ENCODE measurements at regions not wholly inside any gene's neighbourhood (a gene's known extent, or its start where the extent isn't known, plus 50 kb on each side); places are given as distances from the start of the nearest gene placed in this dataset.

GRCh38 chr11:70734379-70734778, 336.1 kb downstream of the CTTN start:
- Histone ChIP-seq H2AFZ (ENCODE audit: low read depth, low read length) (no peak overlapping the region), H3K4me2 (ENCODE audit: low read length) (no peak overlapping the region), H3K27ac (ENCODE audit: low read length) (no peak overlapping the region), H3K9ac (ENCODE audit: low read length) (no peak overlapping the region), H3K79me2 (replicated peaks; ENCODE audit: insufficient read depth, low read length) (no peaks in the 10 kb centered on the region), H3K36me3 (ENCODE audit: insufficient read depth, low read length) (no peaks in the 10 kb centered on the region), H3K9me2 (ENCODE audit: insufficient read depth, low read length) (no peaks in the 10 kb centered on the region), H3F3A (ENCODE audit: insufficient read depth, low read length, poor library complexity, severe bottlenecking) (no peaks in the 10 kb centered on the region), H3K9me3 (ENCODE audit: low read length) (no peaks in the 10 kb centered on the region), H3K27me3 (ENCODE audit: insufficient read depth, low read depth, low read length) (no peaks in the 10 kb centered on the region), H4K20me1 (ENCODE audit: insufficient read depth) (no peaks in the 10 kb centered on the region), H3K4me3 (ENCODE audit: low read length) (no peak overlapping the region)
- TF ChIP-seq TAF1 (IDR thresholded peaks at IDR 0.05; ENCODE audit: low read depth) (no peak), POLR2AphosphoS5 (IDR thresholded peaks at IDR 0.05) (no peak), CTCF (IDR thresholded peaks at IDR 0.05; ENCODE audit: poor library complexity, severe bottlenecking) (no peak), MXI1 (conservative IDR thresholded peaks at IDR 0.05; ENCODE audit: poor library complexity, severe bottlenecking) (no peak), EP300 (conservative IDR thresholded peaks at IDR 0.05; ENCODE audit: poor library complexity, severe bottlenecking) (no peak), EZH2 (IDR thresholded peaks at IDR 0.05; ENCODE audit: borderline replicate concordance, insufficient read depth, low read length, poor library complexity, severe bottlenecking) (no peak), SMC3 (conservative IDR thresholded peaks at IDR 0.05; ENCODE audit: poor library complexity) (no peak), RAD21 (conservative IDR thresholded peaks at IDR 0.05) (no peak)
- TF ChIP-seq, protein P1, sequence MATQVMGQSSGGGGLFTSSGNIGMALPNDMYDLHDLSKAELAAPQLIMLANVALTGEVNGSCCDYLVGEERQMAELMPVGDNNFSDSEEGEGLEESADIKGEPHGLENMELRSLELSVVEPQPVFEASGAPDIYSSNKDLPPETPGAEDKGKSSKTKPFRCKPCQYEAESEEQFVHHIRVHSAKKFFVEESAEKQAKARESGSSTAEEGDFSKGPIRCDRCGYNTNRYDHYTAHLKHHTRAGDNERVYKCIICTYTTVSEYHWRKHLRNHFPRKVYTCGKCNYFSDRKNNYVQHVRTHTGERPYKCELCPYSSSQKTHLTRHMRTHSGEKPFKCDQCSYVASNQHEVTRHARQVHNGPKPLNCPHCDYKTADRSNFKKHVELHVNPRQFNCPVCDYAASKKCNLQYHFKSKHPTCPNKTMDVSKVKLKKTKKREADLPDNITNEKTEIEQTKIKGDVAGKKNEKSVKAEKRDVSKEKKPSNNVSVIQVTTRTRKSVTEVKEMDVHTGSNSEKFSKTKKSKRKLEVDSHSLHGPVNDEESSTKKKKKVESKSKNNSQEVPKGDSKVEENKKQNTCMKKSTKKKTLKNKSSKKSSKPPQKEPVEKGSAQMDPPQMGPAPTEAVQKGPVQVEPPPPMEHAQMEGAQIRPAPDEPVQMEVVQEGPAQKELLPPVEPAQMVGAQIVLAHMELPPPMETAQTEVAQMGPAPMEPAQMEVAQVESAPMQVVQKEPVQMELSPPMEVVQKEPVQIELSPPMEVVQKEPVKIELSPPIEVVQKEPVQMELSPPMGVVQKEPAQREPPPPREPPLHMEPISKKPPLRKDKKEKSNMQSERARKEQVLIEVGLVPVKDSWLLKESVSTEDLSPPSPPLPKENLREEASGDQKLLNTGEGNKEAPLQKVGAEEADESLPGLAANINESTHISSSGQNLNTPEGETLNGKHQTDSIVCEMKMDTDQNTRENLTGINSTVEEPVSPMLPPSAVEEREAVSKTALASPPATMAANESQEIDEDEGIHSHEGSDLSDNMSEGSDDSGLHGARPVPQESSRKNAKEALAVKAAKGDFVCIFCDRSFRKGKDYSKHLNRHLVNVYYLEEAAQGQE (IDR thresholded peaks at IDR 0.05; ENCODE audit: borderline replicate concordance) = no peak

DNA sequence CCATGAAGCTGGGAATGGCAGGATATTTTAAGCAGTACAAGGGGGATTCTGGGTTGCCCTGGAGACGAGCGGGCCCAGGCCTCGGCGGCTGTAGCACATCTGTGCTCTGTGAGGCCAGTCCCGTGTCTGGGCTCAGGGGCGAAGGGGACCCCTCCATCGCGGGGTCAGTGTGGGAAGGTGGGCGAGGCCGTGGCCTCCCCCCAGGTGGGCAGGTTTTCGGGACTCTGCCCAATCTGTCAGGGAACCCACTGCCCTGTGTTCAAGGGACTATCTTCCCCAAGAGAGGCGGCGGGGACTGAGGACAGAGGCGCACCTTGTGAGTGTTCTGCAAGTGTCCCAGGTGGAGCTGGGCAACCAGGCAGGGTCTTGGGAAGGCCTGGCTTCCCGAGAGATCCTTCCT, 336.6 kb downstream of the CTTN start:
- Histone ChIP-seq H3K4me3 (ENCODE audit: low read length) (no peak overlapping the region), H3K27me3 (ENCODE audit: insufficient read depth, low read depth, low read length) (no peaks in the 10 kb centered on the region), H3K79me2 (replicated peaks; ENCODE audit: insufficient read depth, low read length) (no peaks in the 10 kb centered on the region), H2AFZ (ENCODE audit: low read depth, low read length) (no peak overlapping the region), H3F3A (ENCODE audit: insufficient read depth, low read length, poor library complexity, severe bottlenecking) (no peaks in the 10 kb centered on the region), H3K27ac (ENCODE audit: low read length) (no peak overlapping the region), H3K4me2 (ENCODE audit: low read length) (no peak overlapping the region), H4K20me1 (ENCODE audit: insufficient read depth) (no peaks in the 10 kb centered on the region), H3K9ac (ENCODE audit: low read length) (no peak overlapping the region), H3K36me3 (ENCODE audit: insufficient read depth, low read length) (no peaks in the 10 kb centered on the region), H3K9me3 (ENCODE audit: low read length) (no peaks in the 10 kb centered on the region), H3K9me2 (ENCODE audit: insufficient read depth, low read length) (no peaks in the 10 kb centered on the region)
- TF ChIP-seq MXI1 (conservative IDR thresholded peaks at IDR 0.05; ENCODE audit: poor library complexity, severe bottlenecking) (no peak), TAF1 (IDR thresholded peaks at IDR 0.05; ENCODE audit: low read depth) (no peak), SMC3 (conservative IDR thresholded peaks at IDR 0.05; ENCODE audit: poor library complexity) (no peak), POLR2AphosphoS5 (IDR thresholded peaks at IDR 0.05) (no peak)

GRCh38 chr11:70735976-70736375, 337.6 kb downstream of the CTTN start:
- Histone ChIP-seq H3K79me2 (replicated peaks; ENCODE audit: insufficient read depth, low read length) (no peaks in the 10 kb centered on the region), H3K36me3 (ENCODE audit: insufficient read depth, low read length) (no peaks in the 10 kb centered on the region), H4K20me1 (ENCODE audit: insufficient read depth) (no peaks in the 10 kb centered on the region), H3F3A (ENCODE audit: insufficient read depth, low read length, poor library complexity, severe bottlenecking) (no peaks in the 10 kb centered on the region), H3K27ac (ENCODE audit: low read length) (no peak overlapping the region), H2AFZ (ENCODE audit: low read depth, low read length) (no peak overlapping the region), H3K4me3 (ENCODE audit: low read length) (no peak overlapping the region), H3K9me2 (ENCODE audit: insufficient read depth, low read length) (no peaks in the 10 kb centered on the region), H3K27me3 (ENCODE audit: insufficient read depth, low read depth, low read length) (no peaks in the 10 kb centered on the region), H3K9me3 (ENCODE audit: low read length) (no peaks in the 10 kb centered on the region), H3K4me2 (ENCODE audit: low read length) (no peak overlapping the region), H3K9ac (ENCODE audit: low read length) (no peak overlapping the region)
- no peak for TF ChIP-seq POLR2AphosphoS5 (IDR thresholded peaks at IDR 0.05)
- TF ChIP-seq MXI1 (conservative IDR thresholded peaks at IDR 0.05; ENCODE audit: poor library complexity, severe bottlenecking) = no peak
